Prostate gland (tissue), 2 donors: ENCODE measurements at regions not wholly inside any gene's neighbourhood (a gene's known extent, or its start where the extent isn't known, plus 50 kb on each side); places are given as distances from the start of the nearest gene placed in this dataset.

Experiments
- DNase-seq: peaks from one replicate; pipeline ENCODE4 v3.0.0-alpha.2; 2019; ENCODE audit warnings: low spot score
- H3K27ac ChIP-seq, 2 donors: fragments of 200-600 bp; sonication (generic); 2 replicates each; pipeline ENCODE4 v1.5.1; 2017 to 2019
- H3K27me3 ChIP-seq: fragments of 200-600 bp; sonication (generic); replicated peaks from 2 replicates; pipeline ENCODE4 v1.5.1; 2019; ENCODE audit not compliant: insufficient read depth
- H3K36me3 ChIP-seq, 2 donors: fragments of 200-600 bp; sonication (generic); 1 replicate in 1 of 2; 2 replicates in 1 of 2; pipeline versions ENCODE4 v1.5.1 to v1.8.1; 2017 to 2019
- H3K4me1 ChIP-seq: fragments of 200-600 bp; sonication (generic); replicated peaks from 2 replicates; pipeline ENCODE4 v1.5.1; 2019
- H3K4me3 ChIP-seq, 2 donors: fragments of 200-600 bp; sonication (generic); 2 replicates each; pipeline ENCODE4 v1.5.1; 2017 to 2019
- H3K9me3 ChIP-seq: fragments of 200-600 bp; sonication (generic); 2 replicates; pipeline ENCODE4 v1.5.1; 2017
- POLR2A ChIP-seq: fragments of 450-650 bp; IDR thresholded peaks from one replicate; pipeline ENCODE4 v1.6.1; 2016; ENCODE audit warnings: antibody characterized with exemption, mild to moderate bottlenecking
- POLR2AphosphoS5 ChIP-seq: sonication (generic); formaldehyde crosslinking; IDR thresholded peaks from one replicate; pipeline ENCODE4 v1.6.1; 2017; ENCODE audit warnings: antibody characterized with exemption
- WGBS: methylation state at CpG from one replicate; pipeline ENCODE4 v1.1.5; 2018; 5-methylcytosine and 5-hydroxymethylcytosine counted together
- intact Hi-C: fragments of 100-400 bp; cut with DNase I; formaldehyde crosslinking; loops from one replicate; pipeline ENCODE4 v1.14.2; 2022
- TF ChIP-seq, protein P1 (sequence below), 4 experiments: fragments of 200-600 bp in 2 of 4; fragments of 450-650 bp in 2 of 4; sonication (generic) in 2 of 4; IDR thresholded peaks; 1 replicate in 3 of 4; 2 replicates in 1 of 4; pipeline ENCODE4 v1.5.1; 2016 to 2019; ENCODE audit warnings: antibody characterized with exemption in 4 of 4, mild to moderate bottlenecking in 2 of 4, moderate library complexity in 2 of 4

DNA sequence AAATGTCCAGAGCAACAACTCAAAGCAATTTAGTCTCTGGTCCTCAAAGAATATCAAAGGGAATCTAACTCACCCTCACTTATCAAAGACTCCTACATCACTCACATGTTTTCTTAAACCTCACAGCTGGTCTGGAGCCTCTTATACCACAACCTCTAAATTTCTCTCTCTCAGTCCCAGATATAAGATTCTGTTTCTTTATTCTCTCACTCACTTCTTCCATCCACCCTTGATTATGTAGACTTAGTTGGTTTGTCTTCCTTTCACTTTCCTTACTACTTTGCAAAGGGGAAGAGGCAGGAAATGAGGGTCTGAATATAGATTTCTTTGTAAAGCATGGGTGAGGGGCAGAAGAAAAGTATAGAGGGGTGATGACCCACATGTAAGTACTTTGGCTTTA lies 75.4 kb upstream of the STARD4 start:
- H3K27me3 ChIP-seq = no peaks in the 10 kb centered on the region
- no peaks in the 10 kb centered on the region for H3K9me3 ChIP-seq
- H3K4me1 ChIP-seq = no peaks in the 10 kb centered on the region
- no peak overlapping the region for H3K4me3 ChIP-seq
- TF ChIP-seq POLR2AphosphoS5 = no peak
- TF ChIP-seq, protein P1, sequence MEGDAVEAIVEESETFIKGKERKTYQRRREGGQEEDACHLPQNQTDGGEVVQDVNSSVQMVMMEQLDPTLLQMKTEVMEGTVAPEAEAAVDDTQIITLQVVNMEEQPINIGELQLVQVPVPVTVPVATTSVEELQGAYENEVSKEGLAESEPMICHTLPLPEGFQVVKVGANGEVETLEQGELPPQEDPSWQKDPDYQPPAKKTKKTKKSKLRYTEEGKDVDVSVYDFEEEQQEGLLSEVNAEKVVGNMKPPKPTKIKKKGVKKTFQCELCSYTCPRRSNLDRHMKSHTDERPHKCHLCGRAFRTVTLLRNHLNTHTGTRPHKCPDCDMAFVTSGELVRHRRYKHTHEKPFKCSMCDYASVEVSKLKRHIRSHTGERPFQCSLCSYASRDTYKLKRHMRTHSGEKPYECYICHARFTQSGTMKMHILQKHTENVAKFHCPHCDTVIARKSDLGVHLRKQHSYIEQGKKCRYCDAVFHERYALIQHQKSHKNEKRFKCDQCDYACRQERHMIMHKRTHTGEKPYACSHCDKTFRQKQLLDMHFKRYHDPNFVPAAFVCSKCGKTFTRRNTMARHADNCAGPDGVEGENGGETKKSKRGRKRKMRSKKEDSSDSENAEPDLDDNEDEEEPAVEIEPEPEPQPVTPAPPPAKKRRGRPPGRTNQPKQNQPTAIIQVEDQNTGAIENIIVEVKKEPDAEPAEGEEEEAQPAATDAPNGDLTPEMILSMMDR (IDR thresholded peaks at IDR 0.05) = no peak
- no peak for TF ChIP-seq POLR2A
- DNase-seq = no peak
- intact Hi-C loops = no loop called here
- H3K36me3 ChIP-seq = no peaks in the 10 kb centered on the region
- H3K27ac ChIP-seq = no peak overlapping the region

DNA sequence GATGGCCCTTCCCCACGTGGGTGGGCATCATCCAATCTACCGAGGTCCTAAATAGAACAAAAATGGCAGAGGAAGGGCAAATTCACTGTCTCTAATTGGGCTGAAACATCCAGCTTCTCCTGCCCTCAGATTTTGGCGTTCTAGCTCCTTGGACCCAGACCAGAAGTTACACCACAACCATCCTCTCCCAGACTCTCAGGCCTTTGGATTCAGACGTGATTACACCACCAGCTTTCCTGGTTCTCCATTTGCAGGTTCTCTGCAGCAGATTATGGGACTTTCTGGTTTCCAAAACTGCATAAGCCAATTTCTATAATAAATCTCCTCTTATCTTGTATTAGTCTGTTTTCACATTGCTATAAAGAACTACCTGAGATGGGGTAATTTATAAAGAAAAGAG lies 73.6 kb upstream of the STARD4 start:
- intact Hi-C loops = no loop called here
- 72% methylated on average over 4 of the region's 4 CpGs for WGBS
- Histone ChIP-seq H3K4me3 (no peak overlapping the region), H3K4me1 (no peaks in the 10 kb centered on the region), H3K36me3 (no peaks in the 10 kb centered on the region), H3K27me3 (no peaks in the 10 kb centered on the region), H3K9me3 (no peaks in the 10 kb centered on the region), H3K27ac (no peak overlapping the region)
- TF ChIP-seq POLR2AphosphoS5 (no peak), POLR2A (no peak)
- TF ChIP-seq, protein P1 (IDR thresholded peaks at IDR 0.05) = no peak
- no peak for DNase-seq

DNA sequence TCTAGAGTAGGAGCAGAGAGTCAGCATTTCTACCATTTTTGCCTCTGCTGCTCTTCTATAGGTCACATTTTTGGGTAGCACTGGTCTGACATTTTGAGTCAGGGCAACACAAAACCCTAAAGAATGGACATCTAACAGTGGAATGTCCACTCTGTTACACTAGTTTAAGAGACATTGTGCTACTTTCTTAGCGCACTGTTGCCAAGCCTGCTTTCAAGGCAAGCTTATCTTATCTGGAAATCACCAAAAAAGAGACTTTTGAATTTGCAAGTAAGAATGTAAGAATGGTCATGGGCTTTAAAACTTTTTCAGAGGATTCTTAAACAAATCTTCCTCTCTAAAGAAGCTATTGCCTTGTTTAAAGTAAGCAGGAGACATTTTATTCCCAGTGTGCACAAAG lies 73.0 kb upstream of the STARD4 start:
- H3K4me1 ChIP-seq = no peaks in the 10 kb centered on the region
- TF ChIP-seq, protein P1 (IDR thresholded peaks at IDR 0.05) = no peak
- no peak for TF ChIP-seq POLR2A
- TF ChIP-seq POLR2AphosphoS5 = no peak
- WGBS = 65% methylated on average over 1 of the region's 1 CpG
- no peak overlapping the region for H3K27ac ChIP-seq
- H3K36me3 ChIP-seq = no peaks in the 10 kb centered on the region
- DNase-seq = no peak
- H3K4me3 ChIP-seq = no peak overlapping the region
- no peaks in the 10 kb centered on the region for H3K27me3 ChIP-seq
- intact Hi-C loops = no loop called here
- H3K9me3 ChIP-seq = no peaks in the 10 kb centered on the region

DNA sequence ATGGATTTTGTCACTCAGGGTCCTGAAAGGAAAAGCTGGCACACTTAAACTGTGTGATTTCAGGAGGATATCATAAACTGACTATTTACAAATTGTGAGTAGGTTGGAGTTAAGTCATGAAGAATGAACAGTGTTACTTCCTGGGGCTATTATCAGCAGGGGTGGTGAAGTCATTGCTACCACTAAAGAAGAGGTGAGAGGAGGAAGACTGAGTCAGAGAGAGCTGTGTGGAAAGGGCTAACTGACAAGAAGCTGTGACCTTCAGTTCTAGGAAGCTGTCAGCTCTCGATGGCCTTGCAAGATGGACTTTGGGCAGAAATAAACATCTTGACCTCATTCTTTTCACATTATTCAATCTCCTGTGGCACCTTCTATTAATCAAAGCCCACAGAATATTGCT lies 72.3 kb upstream of the STARD4 start:
- 67% methylated on average over 1 of the region's 1 CpG for WGBS
- H3K4me1 ChIP-seq = no peaks in the 10 kb centered on the region
- intact Hi-C loops = no loop called here
- no peak overlapping the region for H3K4me3 ChIP-seq
- H3K9me3 ChIP-seq = no peaks in the 10 kb centered on the region
- H3K27ac ChIP-seq = no peak overlapping the region
- DNase-seq = no peak
- TF ChIP-seq POLR2A (no peak), POLR2AphosphoS5 (no peak)
- TF ChIP-seq, protein P1 (IDR thresholded peaks at IDR 0.05) = no peak
- no peaks in the 10 kb centered on the region for H3K36me3 ChIP-seq
- H3K27me3 ChIP-seq = no peaks in the 10 kb centered on the region

DNA sequence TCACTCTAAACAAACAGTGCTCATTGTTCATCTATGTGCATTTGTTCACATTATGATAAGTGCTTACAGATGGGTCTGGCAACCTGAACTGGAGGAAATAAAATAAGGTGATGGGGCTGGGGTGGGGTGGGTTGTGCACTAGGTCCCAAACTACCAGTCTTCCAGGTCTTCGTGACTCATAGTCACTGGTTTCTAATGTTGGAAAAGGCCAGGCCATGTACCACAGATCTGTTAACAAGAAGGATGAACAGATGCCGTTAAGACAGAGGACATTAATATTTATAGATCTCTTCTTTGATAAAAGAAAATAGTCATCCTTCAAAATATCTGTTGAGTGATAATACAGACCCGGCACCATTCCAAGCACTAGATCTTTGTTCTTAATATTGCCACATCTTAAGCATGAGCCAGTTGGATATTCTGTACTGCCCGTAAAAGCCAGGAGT lies 71.4 kb upstream of the STARD4 start:
- Histone ChIP-seq H3K4me1 (no peaks in the 10 kb centered on the region), H3K9me3 (no peaks in the 10 kb centered on the region), H3K4me3 (no peak overlapping the region), H3K27ac (no peak overlapping the region), H3K27me3 (no peaks in the 10 kb centered on the region), H3K36me3 (no peaks in the 10 kb centered on the region)
- intact Hi-C loops = no loop called here
- WGBS = 66% methylated on average over 4 of the region's 4 CpGs
- DNase-seq = no peak
- TF ChIP-seq POLR2A (no peak), POLR2AphosphoS5 (no peak)
- TF ChIP-seq, protein P1 (IDR thresholded peaks at IDR 0.05) = no peak
